ENCODE measurements at regions not wholly inside any gene's neighbourhood (a gene's known extent, or its start where the extent isn't known, plus 50 kb on each side); places are given as distances from the start of the nearest gene placed in this dataset.
"Not testable (repeated sequence)": the region's sequence is repeated elsewhere in the genome, so short reads cannot be mapped to it uniquely, and the experiment has no call there.

DNA sequence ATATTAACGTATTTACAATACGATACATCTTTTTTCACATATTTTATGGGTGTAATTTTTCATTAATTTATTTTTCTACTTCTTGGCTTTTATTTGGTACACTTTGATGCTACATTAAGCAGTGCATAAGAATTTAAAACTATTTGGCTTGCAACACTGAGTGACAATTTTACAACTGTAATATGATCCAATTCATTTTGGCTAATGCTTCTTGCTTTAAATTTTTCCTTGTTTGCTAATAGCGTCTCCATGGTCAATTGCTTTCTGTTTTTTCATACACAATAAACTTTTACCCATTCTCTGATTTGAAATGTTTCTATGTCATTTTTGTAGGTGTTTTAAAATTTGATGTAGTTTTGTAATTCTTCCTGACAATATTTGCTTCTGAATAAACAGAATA is 773.2 kb downstream of the FAM181B start:
- WGBS, 4 donors: 87 to 91% (median 89%) methylated on average over 3 of the region's 3 CpGs
- Histone ChIP-seq H3K27ac (no peak overlapping the region), H3K4me3 (no peak overlapping the region), H3K27me3 (no peaks in the 10 kb centered on the region), H3K36me3 (replicated peaks in 1 of 2) (no peaks in the 10 kb centered on the region), H3K4me1 (replicated peaks in 1 of 2) (no peaks in the 10 kb centered on the region), H3K9me3 (replicated peaks in 1 of 3) (no peaks in the 10 kb centered on the region)
- no peak for TF ChIP-seq POLR2A (IDR thresholded peaks at IDR 0.05)
- TF ChIP-seq, protein P1, sequence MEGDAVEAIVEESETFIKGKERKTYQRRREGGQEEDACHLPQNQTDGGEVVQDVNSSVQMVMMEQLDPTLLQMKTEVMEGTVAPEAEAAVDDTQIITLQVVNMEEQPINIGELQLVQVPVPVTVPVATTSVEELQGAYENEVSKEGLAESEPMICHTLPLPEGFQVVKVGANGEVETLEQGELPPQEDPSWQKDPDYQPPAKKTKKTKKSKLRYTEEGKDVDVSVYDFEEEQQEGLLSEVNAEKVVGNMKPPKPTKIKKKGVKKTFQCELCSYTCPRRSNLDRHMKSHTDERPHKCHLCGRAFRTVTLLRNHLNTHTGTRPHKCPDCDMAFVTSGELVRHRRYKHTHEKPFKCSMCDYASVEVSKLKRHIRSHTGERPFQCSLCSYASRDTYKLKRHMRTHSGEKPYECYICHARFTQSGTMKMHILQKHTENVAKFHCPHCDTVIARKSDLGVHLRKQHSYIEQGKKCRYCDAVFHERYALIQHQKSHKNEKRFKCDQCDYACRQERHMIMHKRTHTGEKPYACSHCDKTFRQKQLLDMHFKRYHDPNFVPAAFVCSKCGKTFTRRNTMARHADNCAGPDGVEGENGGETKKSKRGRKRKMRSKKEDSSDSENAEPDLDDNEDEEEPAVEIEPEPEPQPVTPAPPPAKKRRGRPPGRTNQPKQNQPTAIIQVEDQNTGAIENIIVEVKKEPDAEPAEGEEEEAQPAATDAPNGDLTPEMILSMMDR (IDR thresholded peaks at IDR 0.05): no peak
- intact Hi-C loops (cut with DNase I): no loop called here
- DNase-seq: no peak

- DNase-seq: no peak
- Histone ChIP-seq H3K27ac (no peak overlapping the region), H3K36me3 (replicated peaks in 1 of 2) (no peaks in the 10 kb centered on the region), H3K27me3 (no peaks in the 10 kb centered on the region), H3K9me3 (replicated peaks in 1 of 3) (no peaks in the 10 kb centered on the region), H3K4me1 (replicated peaks in 1 of 2) (no peaks in the 10 kb centered on the region), H3K4me3 (no peak overlapping the region)
- TF ChIP-seq, protein P1 (IDR thresholded peaks at IDR 0.05): no peak
- TF ChIP-seq POLR2A (IDR thresholded peaks at IDR 0.05): no peak
- intact Hi-C loops (cut with DNase I): no loop called here
- WGBS, 4 donors: 56 to 70% (median 61%) methylated on average over 2 of the region's 2 CpGs
Measured at GRCh38 chr11:81959341-81959740, 774.3 kb downstream of the FAM181B start.

DNA sequence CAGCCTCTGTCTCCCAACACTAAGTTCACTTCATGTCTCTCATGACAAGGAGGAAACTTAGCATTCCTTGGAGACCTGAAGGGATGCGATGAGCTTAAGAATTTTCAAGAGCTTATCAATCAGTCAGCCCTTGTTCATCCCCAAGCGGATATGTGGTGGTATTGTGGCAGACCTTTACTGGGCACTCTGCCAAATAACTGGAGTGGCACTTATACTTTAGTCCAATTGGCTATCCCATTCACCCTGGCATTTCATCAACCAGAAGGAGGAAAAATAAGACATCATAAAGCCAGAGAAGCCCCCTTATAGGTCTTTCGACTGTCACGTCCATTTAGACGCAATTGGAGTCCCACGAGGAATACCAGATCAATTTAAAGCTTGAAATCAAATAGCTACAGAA is 779.4 kb downstream of the FAM181B start:
- H3K4me3 ChIP-seq; H3K27me3 ChIP-seq; H3K27ac ChIP-seq; H3K36me3 ChIP-seq (replicated peaks in 1 of 2); H3K9me3 ChIP-seq (replicated peaks in 1 of 3); DNase-seq; H3K4me1 ChIP-seq (replicated peaks in 1 of 2); intact Hi-C loops (cut with DNase I): not testable (repeated sequence)
- whole genome bisulfite sequencing, 4 donors: 84 to 96% (median 95%) methylated on average over 6 of the region's 6 CpGs

DNA sequence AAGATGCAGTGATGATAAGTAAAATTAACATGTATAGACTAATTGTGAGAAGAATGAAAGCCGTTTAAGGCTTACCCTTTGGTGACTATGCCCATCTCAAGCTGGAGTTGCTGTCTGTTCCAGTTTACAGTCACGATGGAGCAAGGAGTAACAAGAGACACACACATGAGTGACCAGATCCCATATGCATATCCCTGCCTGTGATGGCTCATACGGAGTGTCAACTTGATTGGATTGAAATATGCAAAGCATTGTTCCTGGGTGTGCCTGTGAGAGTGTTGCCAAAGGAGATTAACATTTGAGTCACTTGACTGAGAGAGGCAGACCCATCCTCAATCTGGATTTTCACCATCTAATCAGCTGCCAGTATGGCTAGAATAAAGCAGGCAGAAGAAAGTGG is 786.8 kb downstream of the FAM181B start:
- TF ChIP-seq POLR2A (IDR thresholded peaks at IDR 0.05): no peak
- TF ChIP-seq, protein P1 (IDR thresholded peaks at IDR 0.05): no peak
- Histone ChIP-seq H3K9me3 (replicated peaks in 1 of 3) (no peaks in the 10 kb centered on the region), H3K4me3 (no peak overlapping the region), H3K36me3 (replicated peaks in 1 of 2) (no peaks in the 10 kb centered on the region), H3K27me3 (no peaks in the 10 kb centered on the region), H3K4me1 (replicated peaks in 1 of 2) (no peaks in the 10 kb centered on the region), H3K27ac (no peak overlapping the region)
- intact Hi-C loops (cut with DNase I): no loop called here
- DNase-seq: no peak
- 85 to 92% (median 87%) methylated on average over 3 of the region's 3 CpGs for WGBS, 4 donors

DNA sequence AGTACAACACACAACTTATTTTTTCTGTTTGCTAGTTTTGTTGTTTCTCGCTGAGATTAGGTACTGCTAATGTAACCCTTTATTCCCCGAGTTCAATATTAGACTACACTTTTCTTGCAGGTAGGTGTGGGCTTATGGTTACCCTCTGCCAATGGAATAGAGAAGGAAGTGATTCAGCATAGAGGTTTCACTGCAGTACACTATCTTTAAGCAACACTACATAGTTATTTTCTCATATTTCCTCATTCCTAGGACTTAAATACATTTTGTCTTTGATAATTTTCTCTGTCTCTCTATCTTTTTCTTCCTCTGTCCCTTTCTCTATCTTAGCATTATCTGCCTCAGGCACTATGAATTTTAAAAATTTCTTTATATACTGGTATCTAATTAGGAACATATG is 791.0 kb downstream of the FAM181B start:
- no peaks in the 10 kb centered on the region for H3K36me3 ChIP-seq (replicated peaks in 1 of 2)
- no peak for DNase-seq
- no peak overlapping the region for H3K27ac ChIP-seq
- no peaks in the 10 kb centered on the region for H3K4me1 ChIP-seq (replicated peaks in 1 of 2)
- 57 to 76% (median 64%) methylated on average over 2 of the region's 2 CpGs for WGBS, 4 donors
- H3K27me3 ChIP-seq: no peaks in the 10 kb centered on the region
- intact Hi-C loops (cut with DNase I): no loop called here
- TF ChIP-seq POLR2A (IDR thresholded peaks at IDR 0.05): no peak
- TF ChIP-seq, protein P1 (IDR thresholded peaks at IDR 0.05): no peak
- H3K9me3 ChIP-seq (replicated peaks in 1 of 3): no peaks in the 10 kb centered on the region
- H3K4me3 ChIP-seq: no peak overlapping the region

Measured in adrenal gland (tissue), 9 donors.